Astrocyte of the cerebellum (primary cell): ENCODE measurements at regions not wholly inside any gene's neighbourhood (a gene's known extent, or its start where the extent isn't known, plus 50 kb on each side); places are given as distances from the start of the nearest gene placed in this dataset.

Source experiments
- DNase-seq: peaks from one replicate; pipeline ENCODE4 v3.0.0-alpha.2; 2011; ENCODE audit warnings: low read depth
- H3K4me3 ChIP-seq: 2 replicates; pipeline ENCODE4 v1.5.1; 2011; ENCODE audit warnings: mild to moderate bottlenecking, low read depth, low read length, moderate library complexity
- CTCF ChIP-seq: IDR thresholded peaks from 2 replicates; pipeline ENCODE4 v1.5.1; 2012; ENCODE audit warnings: low read length, low read depth, moderate library complexity, mild to moderate bottlenecking; ENCODE audit errors: missing control alignments
- in situ Hi-C: cut with HindIII; loops from 2 replicates; pipeline ENCODE4 v1.10.0; 2017; ENCODE audit warnings: low sequenced_read_pairs

DNA sequence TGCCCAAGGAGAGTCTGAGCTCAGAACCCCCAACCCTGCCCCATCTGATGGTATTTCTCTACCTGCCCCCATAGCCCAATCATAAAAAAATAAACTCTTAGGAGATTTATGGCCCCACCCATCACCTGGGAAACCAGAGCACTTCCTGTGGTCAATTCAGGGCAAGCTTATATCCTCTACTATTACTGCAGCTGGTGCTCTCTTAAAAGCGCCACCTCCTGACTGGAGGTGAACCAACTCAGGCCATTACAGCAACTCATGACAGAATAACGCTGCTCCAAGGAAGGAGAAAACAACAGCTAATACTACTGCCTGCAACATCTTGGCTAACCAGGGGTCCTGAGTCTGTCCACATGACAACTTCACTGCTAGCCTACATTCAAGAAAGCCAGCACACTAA lies 195.7 kb downstream of the MTCL1 start:
- no peak overlapping the region for H3K4me3 ChIP-seq
- DNase-seq, result no peak
- in situ Hi-C loops, result no loop called here
- no peak for TF ChIP-seq CTCF

DNA sequence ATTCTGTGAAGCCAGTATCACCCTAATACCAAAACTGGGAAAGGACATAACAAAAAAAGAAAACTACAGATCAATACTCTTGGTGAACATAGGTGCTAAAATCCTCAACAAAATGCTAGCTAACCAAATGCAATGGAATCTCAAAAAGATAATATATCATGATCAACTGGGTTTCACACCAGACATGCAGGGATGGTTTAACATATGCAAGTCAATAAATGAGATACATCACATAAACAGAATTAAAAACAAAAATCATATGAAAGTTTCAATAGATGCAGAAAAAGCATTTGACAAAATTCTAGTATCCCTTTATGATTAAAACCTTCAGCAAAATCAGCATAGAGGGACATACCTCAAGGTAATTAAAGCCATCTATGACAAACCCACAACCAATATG lies 198.2 kb upstream of the NDUFV2 start:
- no peak for TF ChIP-seq CTCF
- no peak for DNase-seq
- in situ Hi-C loops, result no loop called here
- H3K4me3 ChIP-seq, result no peak overlapping the region

DNA sequence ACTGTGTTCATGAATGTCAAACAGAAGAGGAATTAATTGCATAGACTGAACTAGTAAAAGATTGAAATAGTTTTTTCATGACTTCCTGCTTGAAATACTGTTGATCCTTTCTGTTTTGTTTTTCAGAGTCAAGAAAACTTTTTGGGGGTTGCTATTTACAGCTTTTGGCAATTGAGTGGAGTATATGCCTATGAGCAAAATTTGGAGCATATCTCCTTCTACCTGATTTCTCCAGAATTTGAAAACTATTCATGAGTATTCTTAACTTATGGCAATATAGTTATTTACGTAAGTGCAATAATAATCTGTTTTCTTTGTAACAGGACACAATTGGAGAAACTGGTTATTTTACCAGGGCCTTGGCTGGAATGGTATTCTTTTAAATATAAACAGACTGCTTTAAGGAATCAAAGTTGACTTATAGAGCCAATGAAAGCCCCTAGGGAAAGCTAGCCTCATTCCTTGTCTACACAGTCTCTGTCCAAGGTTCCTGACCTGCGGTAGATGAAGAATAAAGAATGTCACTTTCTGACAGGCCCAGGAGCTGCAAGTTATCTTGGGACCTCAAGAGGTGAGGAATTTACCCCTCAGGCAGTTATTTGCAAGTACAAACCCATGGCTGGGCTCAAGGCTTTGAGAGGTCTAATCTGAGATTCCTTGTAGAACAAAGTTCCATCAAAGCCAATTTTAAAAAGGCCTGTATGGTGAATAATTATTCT lies 193.5 kb upstream of the NDUFV2 start:
- no peak for DNase-seq
- in situ Hi-C loops, result no loop called here
- no peak overlapping the region for H3K4me3 ChIP-seq
- TF ChIP-seq CTCF, result no peak

- in situ Hi-C loops, result no loop called here
- no peak for TF ChIP-seq CTCF
- DNase-seq, result no peak
- no peak overlapping the region for H3K4me3 ChIP-seq
Observed at GRCh38 chr18:8910186-8910822, 192.2 kb upstream of the NDUFV2 start.

- TF ChIP-seq CTCF, result no peak
- in situ Hi-C loops, result no loop called here
- DNase-seq, result no peak
- no peak overlapping the region for H3K4me3 ChIP-seq
Observed at GRCh38 chr18:8910843-8911242, 191.7 kb upstream of the NDUFV2 start.

DNA sequence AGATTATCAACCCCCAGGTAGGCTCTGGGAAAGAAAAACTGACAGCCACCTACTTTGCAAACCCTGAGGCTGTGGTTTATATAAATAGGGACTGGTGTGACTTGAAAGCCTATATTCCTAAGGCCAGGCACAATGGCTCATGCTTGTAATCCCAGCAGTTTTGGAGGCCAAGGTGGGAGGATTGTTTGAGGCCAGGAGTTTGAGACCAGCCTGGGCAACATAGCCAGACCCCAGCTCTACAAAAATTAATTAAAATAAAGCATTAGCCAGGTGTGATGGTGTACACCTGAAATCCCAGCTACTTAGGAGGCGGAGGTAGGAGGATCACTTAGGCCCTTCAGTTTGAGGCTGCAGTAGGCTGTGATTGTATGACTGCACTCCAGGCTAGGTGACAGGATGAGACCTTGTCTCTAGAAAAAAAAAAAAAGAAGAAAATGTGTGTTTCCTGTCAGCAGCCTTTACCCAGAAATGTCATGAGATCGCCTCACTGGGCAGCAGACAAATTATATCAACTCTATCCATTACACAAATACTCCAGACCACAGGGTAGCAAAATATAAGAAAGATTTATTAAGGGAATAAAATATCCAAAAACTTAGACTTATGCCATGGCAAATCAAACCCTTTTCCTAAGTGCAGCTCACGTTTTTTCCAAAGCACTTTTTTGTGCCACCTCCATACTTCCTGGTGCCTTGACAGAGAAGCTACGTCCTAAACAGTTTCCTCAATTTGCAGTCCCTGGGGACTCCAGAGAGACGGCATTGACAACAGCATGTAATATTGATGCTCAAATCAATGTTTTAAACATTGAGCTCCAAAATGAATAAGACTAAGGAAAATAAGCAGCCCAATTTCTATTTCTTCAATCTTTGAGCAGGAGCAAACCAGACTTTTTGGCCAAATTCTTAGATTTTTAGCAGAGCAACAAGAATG lies 190.8 kb upstream of the NDUFV2 start:
- in situ Hi-C loops, result no loop called here
- no peak for TF ChIP-seq CTCF
- H3K4me3 ChIP-seq, result no peak overlapping the region
- no peak for DNase-seq
